Neural progenitor cell (in vitro differentiated cells): ENCODE measurements at regions not wholly inside any gene's neighbourhood (a gene's known extent, or its start where the extent isn't known, plus 50 kb on each side); places are given as distances from the start of the nearest gene placed in this dataset.

Experiments used
- CTCF ChIP-seq: fragments of 200-600 bp; sonication (generic); IDR thresholded peaks from 2 replicates; pipeline ENCODE4 v1.5.1; 2017; ENCODE audit warnings: antibody characterized with exemption, mild to moderate bottlenecking
- EZH2 ChIP-seq: fragments of 200-600 bp; sonication (generic); IDR thresholded peaks from 2 replicates; pipeline ENCODE4 v1.6.1; 2017; ENCODE audit warnings: antibody characterized with exemption, mild to moderate bottlenecking, moderate library complexity
- EZH2phosphoT487 ChIP-seq: fragments of 200-600 bp; sonication (generic); IDR thresholded peaks from 2 replicates; pipeline ENCODE4 v1.6.1; 2017; ENCODE audit warnings: antibody characterized with exemption

- TF ChIP-seq CTCF (no peak), EZH2 (no peak), EZH2phosphoT487 (no peak)
Measured at GRCh38 chr2:67848551-67849285, 214.1 kb downstream of the C1D start.
